Endothelial cell of umbilical vein (primary cell): ENCODE measurements at regions not wholly inside any gene's neighbourhood (a gene's known extent, or its start where the extent isn't known, plus 50 kb on each side); places are given as distances from the start of the nearest gene placed in this dataset.

Experiments used
- BruUV-seq: library from RNA; stranded (reverse); fragments of 400-500 nt; replicated peaks from 2 replicates; lab custom pipeline; 2021; lab: Mats Ljungman, UMichigan
- CTCF ChIA-PET: fragments of 300-600, 350-600 bp; sonication (Branson Sonifier 250); formaldehyde crosslinking; loops from one replicate; lab custom pipeline; 2021; ENCODE audit warnings: antibody characterized with exemption, inconsistent platforms; lab: Charles Lee
- POLR2A ChIA-PET: fragments of 300-600, 350-600 bp; sonication (Branson Sonifier 250); formaldehyde crosslinking; loops from one replicate; lab custom pipeline; 2021; ENCODE audit warnings: antibody characterized with exemption, inconsistent platforms; lab: Charles Lee
- DNase-seq: peaks from one replicate; pipeline ENCODE4 v3.0.0-alpha.2; 2011; ENCODE audit warnings: low read depth, low spot score
- FAIRE-seq: peaks from 2 replicates; lab custom pipeline; 2011; peaks lifted over from hg19 to GRCh38; lab: Jason Lieb, UNC
- H2AFZ ChIP-seq: 2 replicates; pipeline ENCODE4 v1.6.0; 2012; ENCODE audit warnings: low read depth, low read length, control low read depth, inconsistent platforms
- H3K27ac ChIP-seq: 2 replicates; pipeline ENCODE4 v1.5.1; 2011; ENCODE audit warnings: low read depth, mild to moderate bottlenecking, control low read depth, low read length, moderate library complexity; ENCODE audit not compliant: insufficient read depth
- H3K27me3 ChIP-seq, 2 experiments: 2 replicates each; pipeline versions ENCODE4 v1.6.0 to v1.6.1; 2011; ENCODE audit warnings: low read length in 2 of 2, mixed read lengths in 1 of 2; ENCODE audit not compliant: control insufficient read depth in 2 of 2, insufficient read depth in 2 of 2
- H3K36me3 ChIP-seq, 2 experiments: 2 replicates in 1 of 2; 3 replicates in 1 of 2; pipeline ENCODE4 v1.5.1; 2011; ENCODE audit warnings: low read length in 2 of 2, mild to moderate bottlenecking in 1 of 2, moderate library complexity in 1 of 2; ENCODE audit not compliant: control insufficient read depth in 2 of 2, insufficient read depth in 2 of 2; ENCODE audit errors: extremely low read depth in 1 of 2
- H3K4me1 ChIP-seq: 3 replicates; pipeline ENCODE4 v1.5.1; 2011; ENCODE audit warnings: mild to moderate bottlenecking, low read length; ENCODE audit not compliant: control insufficient read depth, insufficient read depth; ENCODE audit errors: extremely low read depth
- H3K4me2 ChIP-seq: 2 replicates; pipeline ENCODE4 v1.6.1; 2011; ENCODE audit warnings: low read length, control low read depth, mixed read lengths; ENCODE audit not compliant: insufficient read depth
- H3K4me3 ChIP-seq, 3 experiments: fragments of 200-600 bp in 1 of 3; sonication (generic), shearing (Covaris generic) in 1 of 3; replicated peaks in 1 of 3; 2 replicates each; pipeline ENCODE4 v1.5.1; 2011 to 2016; ENCODE audit warnings: control low read depth in 3 of 3, low read length in 3 of 3, mild to moderate bottlenecking in 2 of 3, inconsistent platforms in 1 of 3, low read depth in 1 of 3, moderate library complexity in 1 of 3; ENCODE audit not compliant: insufficient read depth in 1 of 3
- H3K79me2 ChIP-seq: 2 replicates; pipeline ENCODE4 v1.6.0; 2012; ENCODE audit warnings: low read length, inconsistent platforms; ENCODE audit not compliant: control insufficient read depth, insufficient read depth
- H3K9ac ChIP-seq: replicated peaks from 2 replicates; pipeline ENCODE3; 2011; ENCODE audit warnings: low read length, control low read depth; ENCODE audit not compliant: insufficient read depth; ENCODE audit errors: extremely low read depth
- H3K9me1 ChIP-seq: replicated peaks from 3 replicates; pipeline ENCODE4 v1.6.0; 2011; ENCODE audit warnings: mild to moderate bottlenecking, low read length; ENCODE audit not compliant: control insufficient read depth, insufficient read depth; ENCODE audit errors: extremely low read depth
- H3K9me3 ChIP-seq: replicated peaks from 2 replicates; pipeline ENCODE4 v1.5.1; 2012; ENCODE audit warnings: low read length, inconsistent platforms; ENCODE audit not compliant: control insufficient read depth, insufficient read depth
- H4K20me1 ChIP-seq: replicated peaks from 2 replicates; pipeline ENCODE3; 2011; ENCODE audit warnings: mild to moderate bottlenecking, low read length; ENCODE audit not compliant: control insufficient read depth, insufficient read depth; ENCODE audit errors: extremely low read depth
- CTCF ChIP-seq, 2 donors: IDR thresholded peaks; 1 replicate in 1 of 2; 2 replicates in 1 of 2; pipeline ENCODE4 v1.5.1; 2011; ENCODE audit warnings: low read length in 2 of 2, mild to moderate bottlenecking in 2 of 2, moderate library complexity in 2 of 2, control low read depth in 1 of 2, inconsistent platforms in 1 of 2, low read depth in 1 of 2; ENCODE audit not compliant: insufficient read depth in 1 of 2; ENCODE audit errors: extremely low read depth in 1 of 2
- FOS ChIP-seq: IDR thresholded peaks from 2 replicates; pipeline ENCODE4 v1.6.1; 2011; ENCODE audit warnings: mild to moderate bottlenecking, low read length, moderate library complexity, borderline replicate concordance; ENCODE audit not compliant: insufficient read depth
- GATA2 ChIP-seq: IDR thresholded peaks from 2 replicates; pipeline ENCODE4 v1.7.0; 2011; ENCODE audit warnings: low read depth, mild to moderate bottlenecking, moderate library complexity, mixed read lengths, low read length; ENCODE audit not compliant: insufficient read length, insufficient read depth
- MAX ChIP-seq: IDR thresholded peaks from 2 replicates; pipeline ENCODE4 v1.6.1; 2011; ENCODE audit not compliant: insufficient read depth, insufficient read length
- MYC ChIP-seq: IDR thresholded peaks from one replicate; pipeline ENCODE4 v1.6.1; 2011; ENCODE audit warnings: mild to moderate bottlenecking, low read depth, low read length
- POLR2A ChIP-seq: IDR thresholded peaks from 2 replicates; pipeline ENCODE4 v1.6.1; 2012; ENCODE audit warnings: low read depth, mild to moderate bottlenecking, control low read depth, low read length
- POLR2AphosphoS5 ChIP-seq: IDR thresholded peaks from 2 replicates; pipeline ENCODE4 v1.6.1; 2012; ENCODE audit warnings: low read depth, mild to moderate bottlenecking, control low read depth, low read length, moderate library complexity; ENCODE audit not compliant: insufficient read depth
- dilution Hi-C: fragments of 300-500 bp; cut with MboI; formaldehyde crosslinking; loops from one replicate; pipeline ENCODE4 v1.15.0; 2019; ENCODE audit warnings: low sequenced_read_pairs; ENCODE audit not compliant: extremely low pct_ligation_motif_present
- intact Hi-C: fragments of 100-400 bp; cut with micrococcal nuclease; formaldehyde crosslinking; loops from one replicate; pipeline ENCODE4 v1.10.0; 2022

- no peak overlapping the region for H3K4me3 ChIP-seq
- no peak overlapping the region for H3K27ac ChIP-seq
- CTCF ChIA-PET: interaction anchor here (0.6 to 0.8 kb wide), 2 partner anchors 24 to 61 kb away, joined by 3 read pairs; no protein-coding TSS in a partner anchor
- dilution Hi-C loops (no loop called here), intact Hi-C loops (no loop called here)
- H3K79me2 ChIP-seq: no peaks in the 10 kb centered on the region
- H3K9me3 ChIP-seq: no peaks in the 10 kb centered on the region
- peaks cover 6% of the 10 kb centered on the region for H3K4me1 ChIP-seq
- POLR2A ChIA-PET: interaction anchor here (0.7 kb wide), 1 partner anchor 634 kb away, joined by 4 read pairs; no protein-coding TSS in a partner anchor
- no peaks in the 10 kb centered on the region for H4K20me1 ChIP-seq
- DNase-seq: no peak
- no peaks in the 10 kb centered on the region for H3K9me1 ChIP-seq
- TF ChIP-seq CTCF (IDR thresholded peaks at IDR 0.05; ENCODE audit: extremely low read depth in 1 of 2, insufficient read depth in 1 of 2, low read depth in 1 of 2, low read length in 2 of 2): no peak
- TF ChIP-seq MYC: no peak
- no peak for TF ChIP-seq POLR2A
- no peak for TF ChIP-seq FOS
- TF ChIP-seq MAX: no peak
- no peak for TF ChIP-seq GATA2
- TF ChIP-seq POLR2AphosphoS5: no peak
- no peaks in the 10 kb centered on the region for H3K36me3 ChIP-seq
- peaks cover 16 to 41% of the 10 kb centered on the region in 2 experiments for H3K27me3 ChIP-seq
- BruUV-seq: no TSS peak
- H3K4me2 ChIP-seq: no peak overlapping the region
- no peak for FAIRE-seq
- no peak overlapping the region for H3K9ac ChIP-seq
- H2AFZ ChIP-seq: no peak overlapping the region
Measured at GRCh38 chr10:21176934-21177480, 279.9 kb upstream of the NEBL start.
